ENCODE measurements at regions not wholly inside any gene's neighbourhood (a gene's known extent, or its start where the extent isn't known, plus 50 kb on each side); places are given as distances from the start of the nearest gene placed in this dataset.
A peak's percentile ranks its signal among the peaks of the same experiment; 100 is the strongest.

DNA sequence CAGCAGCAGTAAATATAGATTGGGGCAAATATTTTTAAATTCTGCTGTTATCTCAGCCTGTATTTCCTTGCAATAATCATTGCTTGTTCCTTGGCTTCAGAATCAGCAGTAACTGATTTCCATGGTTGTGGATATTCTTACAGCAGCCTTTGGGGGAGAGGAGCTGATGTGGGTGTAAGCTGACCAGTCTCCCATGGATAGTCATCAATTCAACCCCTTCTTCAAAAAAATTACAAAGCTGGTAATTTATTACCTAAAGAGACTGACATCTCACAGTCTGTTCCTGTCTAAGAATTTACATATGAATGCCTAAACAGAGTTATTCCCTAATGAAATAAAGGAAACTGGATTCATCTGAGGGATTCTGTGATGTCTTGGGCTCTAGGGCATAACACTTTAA, 103.1 kb upstream of the CABCOCO1 start:
- no peak for DNase-seq (ENCODE audit: low read depth, low spot score)
- in situ Hi-C loops (cut with HindIII; ENCODE audit: low pct_unique_long_range_greater_than_20kb, low sequenced_read_pairs) = no loop called here

GRCh38 chr10:61558188-61558587, 104.5 kb upstream of the CABCOCO1 start:
- in situ Hi-C loops (cut with HindIII; ENCODE audit: low pct_unique_long_range_greater_than_20kb, low sequenced_read_pairs) = no loop called here
- no peak for DNase-seq (ENCODE audit: low read depth, low spot score)

GRCh38 chr10:61554925-61555324, 101.7 kb upstream of the TMEM26 start:
- DNase-seq (ENCODE audit: low read depth, low spot score) = no peak
- in situ Hi-C loops (cut with HindIII; ENCODE audit: low pct_unique_long_range_greater_than_20kb, low sequenced_read_pairs) = no loop called here

DNA sequence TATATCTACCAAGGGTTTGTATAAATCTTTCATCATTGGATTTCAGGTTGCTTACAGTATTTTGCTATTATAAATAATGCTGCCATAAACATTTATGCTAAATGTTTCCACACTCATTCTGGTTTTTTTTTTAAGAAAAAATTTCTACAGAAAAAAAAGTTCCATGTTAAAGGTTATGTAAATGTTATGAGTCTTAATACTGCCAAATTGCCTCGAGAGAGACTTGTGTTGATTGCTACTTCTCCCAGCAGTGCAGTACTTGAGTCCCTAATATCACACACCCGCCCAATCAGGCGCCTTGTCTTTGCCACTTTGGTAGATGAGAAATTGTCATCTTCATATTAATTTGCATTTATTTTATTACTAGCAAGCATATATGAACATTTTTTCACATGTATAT, 96.7 kb upstream of the TMEM26 start:
- DNase-seq (ENCODE audit: low read depth, low spot score) = no peak
- in situ Hi-C loops (cut with HindIII; ENCODE audit: low pct_unique_long_range_greater_than_20kb, low sequenced_read_pairs) = no loop called here

DNA sequence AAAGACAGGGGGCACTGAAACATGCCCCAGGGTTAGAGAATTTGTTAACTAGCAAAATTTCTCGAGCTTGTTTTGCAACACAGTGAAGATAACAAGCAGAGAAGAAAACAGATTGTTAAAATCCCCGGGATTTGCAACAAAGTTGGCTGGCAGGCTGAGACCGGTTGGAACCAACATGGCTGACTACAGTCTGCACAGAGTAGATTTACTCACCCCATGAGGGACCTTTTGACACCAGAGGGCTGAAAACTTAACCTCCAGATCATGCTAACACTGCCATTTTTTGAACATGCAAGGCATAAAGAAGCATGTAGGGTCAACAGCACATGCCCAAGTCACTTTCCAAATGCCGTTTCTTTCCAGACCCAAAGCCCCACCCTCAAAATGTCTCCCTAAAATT, 95.2 kb upstream of the TMEM26 start:
- no peak for DNase-seq (ENCODE audit: low read depth, low spot score)
- in situ Hi-C loops (cut with HindIII; ENCODE audit: low pct_unique_long_range_greater_than_20kb, low sequenced_read_pairs) = no loop called here

DNA sequence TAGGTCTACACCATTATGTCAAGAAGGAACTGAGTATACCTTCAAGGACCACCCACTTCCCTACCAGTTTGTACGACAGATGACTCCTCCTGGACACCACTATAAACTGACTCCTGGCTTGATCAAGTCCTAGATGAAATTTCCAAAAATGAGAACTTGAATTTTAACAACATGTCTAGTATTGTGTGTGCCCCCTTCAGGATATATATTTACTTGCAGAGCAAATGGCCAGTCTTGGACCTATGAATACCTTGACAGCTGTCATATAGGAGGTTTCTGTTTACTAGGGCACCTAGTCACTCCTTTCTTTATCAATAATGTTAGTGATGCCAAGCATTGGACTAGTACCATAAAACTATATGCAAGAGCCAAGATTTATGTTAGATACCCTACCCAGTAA, 94.1 kb upstream of the TMEM26 start:
- DNase-seq (ENCODE audit: low read depth, low spot score) = peak; percentile 5
- in situ Hi-C loops (cut with HindIII; ENCODE audit: low pct_unique_long_range_greater_than_20kb, low sequenced_read_pairs) = no loop called here

GRCh38 chr10:61545170-61545569, 92.0 kb upstream of the TMEM26 start:
- in situ Hi-C loops (cut with HindIII; ENCODE audit: low pct_unique_long_range_greater_than_20kb, low sequenced_read_pairs) = no loop called here
- DNase-seq (ENCODE audit: low read depth, low spot score) = no peak

DNA sequence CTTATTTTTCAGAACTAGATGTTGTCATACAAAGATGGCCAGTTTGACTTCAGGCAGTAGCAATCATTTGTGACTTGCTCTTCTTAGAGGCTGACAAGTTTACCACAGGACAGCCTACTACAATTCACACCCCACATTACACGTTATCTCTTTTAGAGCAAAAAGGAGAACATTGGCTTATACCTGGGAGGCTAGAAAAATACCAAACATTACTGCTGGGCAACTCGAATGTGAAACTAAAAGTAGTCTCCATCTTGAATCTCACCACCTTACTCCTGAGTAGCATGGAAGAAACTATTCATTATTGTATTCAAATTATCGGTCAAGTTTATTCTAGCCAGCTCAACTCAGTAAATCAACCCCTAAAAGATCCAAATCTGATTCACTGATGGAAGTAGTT, 90.7 kb upstream of the TMEM26 start:
- no peak for DNase-seq (ENCODE audit: low read depth, low spot score)
- in situ Hi-C loops (cut with HindIII; ENCODE audit: low pct_unique_long_range_greater_than_20kb, low sequenced_read_pairs) = no loop called here

DNA sequence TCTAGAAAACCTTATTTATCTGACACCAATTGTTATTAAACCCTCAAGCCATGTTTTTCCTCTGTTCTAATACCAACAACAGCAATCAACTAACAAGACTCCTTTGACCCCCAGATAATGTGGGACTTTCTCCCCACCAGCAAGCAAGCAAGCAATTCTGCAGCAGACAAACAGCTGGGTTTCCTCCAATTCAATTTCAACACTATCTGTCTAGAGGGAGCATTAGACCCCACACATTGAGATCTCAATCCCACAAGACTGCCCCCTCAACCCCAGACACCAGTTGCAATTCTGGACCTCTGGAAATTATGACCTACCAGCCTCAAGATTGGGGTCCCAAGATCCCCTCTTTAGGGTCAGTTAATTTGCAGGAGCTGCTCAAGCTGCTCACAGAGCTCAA, 89.4 kb upstream of the TMEM26 start:
- in situ Hi-C loops (cut with HindIII; ENCODE audit: low pct_unique_long_range_greater_than_20kb, low sequenced_read_pairs) = no loop called here
- no peak for DNase-seq (ENCODE audit: low read depth, low spot score)

DNA sequence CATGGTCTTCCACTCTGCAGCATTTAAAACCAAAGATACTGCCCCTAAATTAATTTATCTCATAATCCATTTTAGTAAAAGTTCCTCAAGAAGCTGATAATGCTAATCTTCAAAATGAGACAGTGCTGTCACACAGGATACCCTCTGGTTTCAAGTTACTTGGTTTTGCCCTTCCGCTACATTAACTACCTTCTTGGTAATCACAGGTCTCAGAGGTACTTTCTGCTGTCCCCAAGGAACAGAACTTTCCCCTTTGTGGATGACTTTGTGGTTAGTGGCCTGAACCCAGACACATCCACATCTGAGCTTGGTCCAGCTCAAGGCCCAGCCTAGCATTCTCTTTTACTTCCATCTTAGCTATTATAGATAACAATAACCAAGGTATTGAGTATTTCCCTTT, 88.8 kb upstream of the TMEM26 start:
- in situ Hi-C loops (cut with HindIII; ENCODE audit: low pct_unique_long_range_greater_than_20kb, low sequenced_read_pairs) = no loop called here
- no peak for DNase-seq (ENCODE audit: low read depth, low spot score)

GRCh38 chr10:61539876-61540275, 86.7 kb upstream of the TMEM26 start:
- in situ Hi-C loops (cut with HindIII; ENCODE audit: low pct_unique_long_range_greater_than_20kb, low sequenced_read_pairs) = no loop called here

DNA sequence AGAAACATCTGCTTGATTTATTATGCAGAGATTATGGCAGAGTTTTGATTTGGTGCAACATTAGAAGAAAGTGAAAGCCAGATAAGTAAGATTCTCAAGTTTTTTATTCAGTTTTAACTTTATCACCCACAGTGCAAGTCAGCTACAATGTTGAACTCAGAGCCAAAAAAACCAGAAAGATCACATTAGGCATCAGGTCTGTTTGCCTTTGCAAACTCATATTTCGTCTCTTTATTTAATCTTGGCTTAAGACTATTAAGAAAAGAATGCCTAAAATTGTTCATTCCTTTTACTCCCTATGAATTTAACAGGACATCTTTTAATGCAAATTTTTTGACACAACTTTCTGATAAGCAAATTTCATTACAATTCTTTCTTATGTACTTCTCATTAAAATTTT, 76.0 kb upstream of the TMEM26 start:
- in situ Hi-C loops (cut with HindIII; ENCODE audit: low pct_unique_long_range_greater_than_20kb, low sequenced_read_pairs) = no loop called here

More at GRCh38 chr10:61539876-61540275, 86.7 kb upstream of the TMEM26 start:
- DNase-seq (ENCODE audit: low read depth, low spot score) = no peak

DNA sequence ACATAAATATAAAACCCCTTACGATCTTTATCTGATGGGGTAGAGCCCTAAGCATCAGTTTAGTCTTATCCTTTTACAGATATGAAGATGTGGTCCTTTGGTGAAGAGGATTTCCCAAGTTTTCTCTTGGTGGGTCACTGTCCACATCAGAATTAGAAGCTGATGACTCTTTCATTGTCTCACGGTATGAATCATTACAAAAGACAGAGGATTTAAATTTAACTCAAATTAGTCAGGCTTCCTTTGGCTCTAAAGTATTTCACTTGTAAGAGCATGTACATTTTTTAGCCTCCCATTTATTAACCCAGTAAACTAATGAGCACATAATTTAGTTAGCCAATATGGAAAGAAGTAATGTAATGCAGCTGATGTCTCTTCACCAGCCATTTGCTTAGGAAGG, 49.9 kb upstream of the TMEM26 start:
- in situ Hi-C loops (cut with HindIII; ENCODE audit: low pct_unique_long_range_greater_than_20kb, low sequenced_read_pairs) = no loop called here
- no peak for DNase-seq (ENCODE audit: low read depth, low spot score)

More for the DNA sequence above, 76.0 kb upstream of the TMEM26 start:
- no peak for DNase-seq (ENCODE audit: low read depth, low spot score)
